Right lobe of liver (tissue), 6 donors: ENCODE measurements at regions not wholly inside any gene's neighbourhood (a gene's known extent, or its start where the extent isn't known, plus 50 kb on each side); places are given as distances from the start of the nearest gene placed in this dataset.
A peak's percentile ranks its signal among the peaks of the same experiment; 100 is the strongest.

Experiments
- ATAC-seq, 4 donors: fragments of 200-7000 bp; cut with Tn5 transposase; one replicate each; pipeline ENCODE4 v1.9.1; 2020; ENCODE audit warnings: mild to moderate bottlenecking in 4 of 4, moderate library complexity in 4 of 4
- DNase-seq, 3 donors: peaks; one replicate each; pipeline ENCODE4 v3.0.0-alpha.2; 2020
- H3K27ac ChIP-seq, 3 donors: fragments of 200-600 bp; one replicate each; pipeline ENCODE4 v1.8.0; 2022
- H3K27me3 ChIP-seq, 2 donors: fragments of 200-600 bp; one replicate each; pipeline ENCODE4 v1.8.0; 2022
- H3K36me3 ChIP-seq, 4 donors: fragments of 200-600 bp; sonication (generic) in 1 of 4; one replicate each; pipeline versions ENCODE4 v1.5.1 to v1.8.0; 2017 to 2022; ENCODE audit warnings: control low read depth in 1 of 4
- H3K4me1 ChIP-seq, 4 donors: fragments of 200-600 bp; sonication (generic) in 1 of 4; one replicate each; pipeline versions ENCODE4 v1.5.1 to v1.8.0; 2017 to 2022; ENCODE audit warnings: control low read depth in 1 of 4
- H3K4me3 ChIP-seq, 3 donors: fragments of 200-600 bp; one replicate each; pipeline ENCODE4 v1.8.0; 2022
- H3K9me3 ChIP-seq, 4 donors: fragments of 200-600 bp; sonication (generic) in 1 of 4; one replicate each; pipeline versions ENCODE4 v1.5.1 to v1.8.0; 2017 to 2022; ENCODE audit warnings: control low read depth in 1 of 4
- POLR2A ChIP-seq: fragments of 450-650 bp; IDR thresholded peaks from one replicate; pipeline ENCODE4 v1.6.1; 2017; ENCODE audit warnings: antibody characterized with exemption, mild to moderate bottlenecking
- WGBS: methylation state at CpG from one replicate; pipeline ENCODE4 v1.1.6; 2018; ENCODE audit warnings: low coverage, low lambda C conversion rate; ENCODE audit not compliant: insufficient coverage; ENCODE audit errors: missing lambda C conversion rate; 5-methylcytosine and 5-hydroxymethylcytosine counted together
- intact Hi-C, 2 donors: fragments of 100-400 bp; cut with DNase I; formaldehyde crosslinking; loops; one replicate each; pipeline versions ENCODE4 v1.11.2 to v1.14.1; 2022
- TF ChIP-seq, protein P1 (sequence below), 4 donors: fragments of 200-600 bp in 3 of 4; fragments of 450-650 bp in 1 of 4; IDR thresholded peaks; one replicate each; pipeline versions ENCODE4 v1.5.1 to v1.8.0; 2016 to 2022; ENCODE audit warnings: antibody characterized with exemption in 4 of 4, mild to moderate bottlenecking in 2 of 4
- donor health status: DM: no; HTN: yes; CAD: no.
- donor health status: DM: no; HTN: no; CAD: no.
- donor health status: DM: no; HTN: no; CAD: no.
- donor health status: DM: no; HTN: yes; CAD: no.
- donor health status: DM: no; HTN: yes; CAD: no.

GRCh38 chr7:46009211-46009610 lies 88.1 kb upstream of the IGFBP3 start:
- Histone ChIP-seq H3K27ac (no peak overlapping the region), H3K27me3 (no peaks in the 10 kb centered on the region), H3K4me3 (no peak overlapping the region), H3K9me3 (no peaks in the 10 kb centered on the region), H3K4me1 (no peaks in the 10 kb centered on the region), H3K36me3 (no peaks in the 10 kb centered on the region)
- intact Hi-C loops: no loop called here
- no peak for ATAC-seq
- DNase-seq: no peak
- WGBS: 71% methylated on average over 2 of the region's 2 CpGs
- TF ChIP-seq POLR2A: no peak
- TF ChIP-seq, protein P1, sequence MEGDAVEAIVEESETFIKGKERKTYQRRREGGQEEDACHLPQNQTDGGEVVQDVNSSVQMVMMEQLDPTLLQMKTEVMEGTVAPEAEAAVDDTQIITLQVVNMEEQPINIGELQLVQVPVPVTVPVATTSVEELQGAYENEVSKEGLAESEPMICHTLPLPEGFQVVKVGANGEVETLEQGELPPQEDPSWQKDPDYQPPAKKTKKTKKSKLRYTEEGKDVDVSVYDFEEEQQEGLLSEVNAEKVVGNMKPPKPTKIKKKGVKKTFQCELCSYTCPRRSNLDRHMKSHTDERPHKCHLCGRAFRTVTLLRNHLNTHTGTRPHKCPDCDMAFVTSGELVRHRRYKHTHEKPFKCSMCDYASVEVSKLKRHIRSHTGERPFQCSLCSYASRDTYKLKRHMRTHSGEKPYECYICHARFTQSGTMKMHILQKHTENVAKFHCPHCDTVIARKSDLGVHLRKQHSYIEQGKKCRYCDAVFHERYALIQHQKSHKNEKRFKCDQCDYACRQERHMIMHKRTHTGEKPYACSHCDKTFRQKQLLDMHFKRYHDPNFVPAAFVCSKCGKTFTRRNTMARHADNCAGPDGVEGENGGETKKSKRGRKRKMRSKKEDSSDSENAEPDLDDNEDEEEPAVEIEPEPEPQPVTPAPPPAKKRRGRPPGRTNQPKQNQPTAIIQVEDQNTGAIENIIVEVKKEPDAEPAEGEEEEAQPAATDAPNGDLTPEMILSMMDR (IDR thresholded peaks at IDR 0.05): no peak

DNA sequence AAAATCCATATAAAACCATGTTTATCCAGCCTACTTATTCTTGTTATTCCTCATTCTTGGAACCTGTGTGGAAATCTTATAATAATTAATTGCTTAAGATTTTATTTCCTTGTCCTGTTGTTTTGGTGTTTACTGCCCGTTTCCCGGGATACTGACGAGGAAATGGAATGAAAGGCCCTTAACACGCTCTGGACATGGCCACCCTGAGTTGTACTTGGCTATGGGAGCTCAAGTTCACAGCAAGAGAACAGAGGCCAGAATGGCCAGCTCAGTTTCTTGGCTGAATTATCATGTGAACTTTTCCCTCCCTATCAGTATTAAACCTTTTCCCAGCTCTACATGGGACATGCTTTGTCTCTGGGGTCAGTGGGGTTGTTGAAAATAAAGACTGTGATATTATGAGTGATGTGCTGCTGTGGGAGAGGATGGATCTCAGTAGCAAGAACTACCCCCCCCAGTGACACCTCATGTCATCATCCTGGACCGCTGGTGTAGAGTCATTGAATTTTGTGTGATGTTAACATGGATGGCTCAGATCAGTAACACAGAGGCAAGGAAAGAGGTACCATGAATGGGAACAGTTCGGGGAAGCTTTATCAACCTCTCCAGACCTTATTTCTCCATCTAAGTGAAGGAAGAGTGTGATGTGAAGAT lies 87.0 kb upstream of the IGFBP3 start:
- Histone ChIP-seq H3K4me1 (no peaks in the 10 kb centered on the region), H3K4me3 (no peak overlapping the region), H3K9me3 (no peaks in the 10 kb centered on the region), H3K27ac (no peak overlapping the region), H3K27me3 (no peaks in the 10 kb centered on the region), H3K36me3 (no peaks in the 10 kb centered on the region)
- intact Hi-C loops: no loop called here
- DNase-seq (no peak), ATAC-seq (peak in 1 of 4 donors; percentile 56)
- TF ChIP-seq POLR2A: no peak
- TF ChIP-seq, protein P1 (IDR thresholded peaks at IDR 0.05): no peak
- WGBS: 62% methylated on average over 5 of the region's 6 CpGs

GRCh38 chr7:46007194-46007593 lies 86.1 kb upstream of the IGFBP3 start:
- 70% methylated on average over 2 of the region's 2 CpGs for WGBS
- no peaks in the 10 kb centered on the region for H3K36me3 ChIP-seq
- ATAC-seq (no peak), DNase-seq (no peak)
- H3K27ac ChIP-seq: no peak overlapping the region
- no peaks in the 10 kb centered on the region for H3K4me1 ChIP-seq
- intact Hi-C loops: no loop called here
- H3K27me3 ChIP-seq: no peaks in the 10 kb centered on the region
- TF ChIP-seq, protein P1 (IDR thresholded peaks at IDR 0.05): no peak
- TF ChIP-seq POLR2A: no peak
- no peak overlapping the region for H3K4me3 ChIP-seq
- H3K9me3 ChIP-seq: no peaks in the 10 kb centered on the region

DNA sequence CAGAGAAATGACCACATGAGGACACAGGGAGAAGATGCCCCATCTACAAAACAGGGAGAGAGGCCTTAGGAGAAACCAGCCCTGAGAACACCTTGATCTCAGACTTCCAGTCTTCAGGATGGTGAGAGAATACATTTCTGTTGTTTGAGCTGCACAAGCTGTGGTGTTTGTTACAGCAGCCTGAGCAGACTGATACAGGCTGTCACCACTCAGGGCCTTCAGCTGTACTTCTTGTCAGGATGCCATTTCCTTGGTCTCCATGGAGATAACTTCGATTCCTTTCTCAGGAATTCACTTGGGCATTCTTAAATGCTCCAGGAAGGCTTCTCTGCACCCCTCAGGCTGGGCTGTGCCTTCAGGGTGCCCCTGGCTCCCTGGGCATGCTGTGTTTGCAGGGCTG lies 85.7 kb upstream of the IGFBP3 start:
- no peaks in the 10 kb centered on the region for H3K27me3 ChIP-seq
- H3K9me3 ChIP-seq: no peaks in the 10 kb centered on the region
- no peak overlapping the region for H3K27ac ChIP-seq
- no peak overlapping the region for H3K4me3 ChIP-seq
- DNase-seq (no peak), ATAC-seq (no peak)
- no peaks in the 10 kb centered on the region for H3K36me3 ChIP-seq
- WGBS: 40% methylated on average over 1 of the region's 1 CpG
- H3K4me1 ChIP-seq: no peaks in the 10 kb centered on the region
- TF ChIP-seq POLR2A: no peak
- TF ChIP-seq, protein P1 (IDR thresholded peaks at IDR 0.05): no peak
- intact Hi-C loops: no loop called here

DNA sequence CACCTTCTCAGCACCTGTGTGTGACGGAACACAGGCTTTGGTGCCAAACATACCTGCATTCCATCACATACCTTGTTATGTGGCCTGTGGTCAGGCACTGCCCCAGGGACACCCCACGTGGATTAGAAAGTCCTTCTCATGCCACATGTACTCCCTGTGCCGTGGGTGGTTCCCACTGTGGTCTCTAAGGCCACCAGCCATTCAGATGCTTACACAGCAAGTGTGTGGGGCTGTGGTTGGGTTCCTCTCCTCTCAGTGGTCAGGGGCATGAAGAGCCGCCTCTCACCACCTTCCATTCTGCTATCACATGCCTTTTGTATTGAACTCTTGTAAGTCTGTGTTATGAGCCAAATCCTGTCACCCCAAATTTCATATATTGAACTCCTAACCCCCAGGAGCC lies 85.1 kb upstream of the IGFBP3 start:
- H3K9me3 ChIP-seq: no peaks in the 10 kb centered on the region
- H3K36me3 ChIP-seq: no peaks in the 10 kb centered on the region
- TF ChIP-seq, protein P1 (IDR thresholded peaks at IDR 0.05): no peak
- no peak for TF ChIP-seq POLR2A
- intact Hi-C loops: no loop called here
- no peak overlapping the region for H3K27ac ChIP-seq
- H3K27me3 ChIP-seq: no peaks in the 10 kb centered on the region
- ATAC-seq: no peak
- no peak for DNase-seq
- H3K4me1 ChIP-seq: no peaks in the 10 kb centered on the region
- 71% methylated on average over 1 of the region's 4 CpGs for WGBS
- no peak overlapping the region for H3K4me3 ChIP-seq
